Breast epithelium (tissue), 3 donors: ENCODE measurements at regions not wholly inside any gene's neighbourhood (a gene's known extent, or its start where the extent isn't known, plus 50 kb on each side); places are given as distances from the start of the nearest gene placed in this dataset.

ENCODE experiments used
- POLR2A ChIP-seq: fragments of 450-650 bp; IDR thresholded peaks from one replicate; pipeline ENCODE4 v1.6.1; 2016; ENCODE audit warnings: antibody characterized with exemption, mild to moderate bottlenecking, moderate library complexity
- POLR2AphosphoS5 ChIP-seq, 3 donors: sonication (generic); formaldehyde crosslinking; IDR thresholded peaks; one replicate each; pipeline ENCODE4 v1.6.1; 2017; ENCODE audit warnings: antibody characterized with exemption in 3 of 3
- TF ChIP-seq, protein P1 (sequence below), 3 donors: fragments of 450-650 bp; IDR thresholded peaks; one replicate each; pipeline ENCODE4 v1.5.1; 2016 to 2017; ENCODE audit warnings: antibody characterized with exemption in 3 of 3, mild to moderate bottlenecking in 3 of 3, moderate library complexity in 3 of 3

- TF ChIP-seq, protein P1, sequence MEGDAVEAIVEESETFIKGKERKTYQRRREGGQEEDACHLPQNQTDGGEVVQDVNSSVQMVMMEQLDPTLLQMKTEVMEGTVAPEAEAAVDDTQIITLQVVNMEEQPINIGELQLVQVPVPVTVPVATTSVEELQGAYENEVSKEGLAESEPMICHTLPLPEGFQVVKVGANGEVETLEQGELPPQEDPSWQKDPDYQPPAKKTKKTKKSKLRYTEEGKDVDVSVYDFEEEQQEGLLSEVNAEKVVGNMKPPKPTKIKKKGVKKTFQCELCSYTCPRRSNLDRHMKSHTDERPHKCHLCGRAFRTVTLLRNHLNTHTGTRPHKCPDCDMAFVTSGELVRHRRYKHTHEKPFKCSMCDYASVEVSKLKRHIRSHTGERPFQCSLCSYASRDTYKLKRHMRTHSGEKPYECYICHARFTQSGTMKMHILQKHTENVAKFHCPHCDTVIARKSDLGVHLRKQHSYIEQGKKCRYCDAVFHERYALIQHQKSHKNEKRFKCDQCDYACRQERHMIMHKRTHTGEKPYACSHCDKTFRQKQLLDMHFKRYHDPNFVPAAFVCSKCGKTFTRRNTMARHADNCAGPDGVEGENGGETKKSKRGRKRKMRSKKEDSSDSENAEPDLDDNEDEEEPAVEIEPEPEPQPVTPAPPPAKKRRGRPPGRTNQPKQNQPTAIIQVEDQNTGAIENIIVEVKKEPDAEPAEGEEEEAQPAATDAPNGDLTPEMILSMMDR (IDR thresholded peaks at IDR 0.05) = no peak
- TF ChIP-seq POLR2AphosphoS5 (IDR thresholded peaks at IDR 0.05) = no peak
- TF ChIP-seq POLR2A = no peak
Observed at GRCh38 chr5:158170534-158170933, 311.6 kb upstream of the CLINT1 start.
